KMS-11 (cell line): ENCODE measurements at regions not wholly inside any gene's neighbourhood (a gene's known extent, or its start where the extent isn't known, plus 50 kb on each side); places are given as distances from the start of the nearest gene placed in this dataset.

Source experiments
- H2AFZ ChIP-seq: fragments of 200-600 bp; sonication (generic); 2 replicates; pipeline ENCODE4 v1.6.1; 2016; ENCODE audit warnings: antibody characterized with exemption, mixed run types, low read depth
- H3K27ac ChIP-seq: fragments of 200-600 bp; sonication (generic); 2 replicates; pipeline ENCODE4 v1.6.1; 2016; ENCODE audit warnings: mild to moderate bottlenecking, mixed run types
- H3K27me3 ChIP-seq: fragments of 200-600 bp; sonication (generic); 2 replicates; pipeline ENCODE4 v1.6.1; 2017; ENCODE audit warnings: mild to moderate bottlenecking, low read depth, mixed run types, moderate library complexity; ENCODE audit not compliant: insufficient read depth
- H3K36me3 ChIP-seq: fragments of 200-600 bp; sonication (generic); 2 replicates; pipeline ENCODE4 v1.6.1; 2017; ENCODE audit warnings: mild to moderate bottlenecking, mixed run types; ENCODE audit not compliant: insufficient read depth
- H3K4me1 ChIP-seq: fragments of 200-600 bp; sonication (generic); 2 replicates; pipeline ENCODE4 v1.6.1; 2016; ENCODE audit warnings: mild to moderate bottlenecking, low read depth, mixed run types; ENCODE audit not compliant: poor library complexity, severe bottlenecking
- H3K4me2 ChIP-seq: fragments of 200-600 bp; sonication (generic); 2 replicates; pipeline ENCODE4 v1.7.0; 2016; ENCODE audit warnings: mild to moderate bottlenecking, mixed run types
- H3K4me3 ChIP-seq: fragments of 200-600 bp; sonication (generic); IDR thresholded peaks from 2 replicates; pipeline ENCODE4 v1.6.1; 2017; ENCODE audit warnings: low read depth, low read length, mixed read lengths; ENCODE audit not compliant: insufficient read depth
- H3K79me2 ChIP-seq: fragments of 200-600 bp; sonication (generic); 2 replicates; pipeline ENCODE4 v1.6.1; 2016; ENCODE audit warnings: low read depth, mixed run types; ENCODE audit not compliant: insufficient read depth
- H3K9ac ChIP-seq: fragments of 200-600 bp; sonication (generic); 2 replicates; pipeline ENCODE4 v1.6.1; 2016; ENCODE audit warnings: mild to moderate bottlenecking, mixed run types
- H4K20me1 ChIP-seq: fragments of 200-600 bp; sonication (generic); 2 replicates; pipeline ENCODE4 v1.6.1; 2016; ENCODE audit warnings: mild to moderate bottlenecking, mixed run types; ENCODE audit not compliant: insufficient read depth
- TF ChIP-seq, protein P1 (sequence below): fragments of 200-600 bp; sonication (generic); conservative IDR thresholded peaks from 2 replicates; pipeline ENCODE4 v1.6.1; 2017; ENCODE audit warnings: low read depth, mild to moderate bottlenecking, antibody characterized with exemption, low read length, moderate library complexity, mixed read lengths

DNA sequence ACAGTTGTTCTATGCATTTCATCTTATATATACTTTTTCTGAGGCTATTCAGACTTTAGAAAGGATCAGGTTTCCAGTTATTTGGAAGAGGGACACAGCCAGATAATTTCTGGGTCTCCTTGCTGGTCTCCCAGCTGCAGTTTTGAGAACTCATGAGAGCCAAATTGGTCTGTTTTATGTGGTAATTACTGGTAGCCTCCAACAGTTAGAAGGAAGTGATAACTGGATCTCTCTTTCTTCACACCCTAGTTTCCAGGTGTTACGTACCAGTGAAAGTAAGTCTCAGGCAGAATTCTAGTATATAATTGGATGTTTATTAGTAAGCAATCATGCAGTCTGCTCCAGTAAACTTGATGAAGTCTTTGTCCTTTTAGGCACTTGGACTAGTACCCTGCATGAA, 63.2 kb upstream of the RPS23 start:
- TF ChIP-seq, protein P1, sequence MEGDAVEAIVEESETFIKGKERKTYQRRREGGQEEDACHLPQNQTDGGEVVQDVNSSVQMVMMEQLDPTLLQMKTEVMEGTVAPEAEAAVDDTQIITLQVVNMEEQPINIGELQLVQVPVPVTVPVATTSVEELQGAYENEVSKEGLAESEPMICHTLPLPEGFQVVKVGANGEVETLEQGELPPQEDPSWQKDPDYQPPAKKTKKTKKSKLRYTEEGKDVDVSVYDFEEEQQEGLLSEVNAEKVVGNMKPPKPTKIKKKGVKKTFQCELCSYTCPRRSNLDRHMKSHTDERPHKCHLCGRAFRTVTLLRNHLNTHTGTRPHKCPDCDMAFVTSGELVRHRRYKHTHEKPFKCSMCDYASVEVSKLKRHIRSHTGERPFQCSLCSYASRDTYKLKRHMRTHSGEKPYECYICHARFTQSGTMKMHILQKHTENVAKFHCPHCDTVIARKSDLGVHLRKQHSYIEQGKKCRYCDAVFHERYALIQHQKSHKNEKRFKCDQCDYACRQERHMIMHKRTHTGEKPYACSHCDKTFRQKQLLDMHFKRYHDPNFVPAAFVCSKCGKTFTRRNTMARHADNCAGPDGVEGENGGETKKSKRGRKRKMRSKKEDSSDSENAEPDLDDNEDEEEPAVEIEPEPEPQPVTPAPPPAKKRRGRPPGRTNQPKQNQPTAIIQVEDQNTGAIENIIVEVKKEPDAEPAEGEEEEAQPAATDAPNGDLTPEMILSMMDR: no peak
- Histone ChIP-seq H3K27ac (no peak overlapping the region), H2AFZ (no peak overlapping the region)

DNA sequence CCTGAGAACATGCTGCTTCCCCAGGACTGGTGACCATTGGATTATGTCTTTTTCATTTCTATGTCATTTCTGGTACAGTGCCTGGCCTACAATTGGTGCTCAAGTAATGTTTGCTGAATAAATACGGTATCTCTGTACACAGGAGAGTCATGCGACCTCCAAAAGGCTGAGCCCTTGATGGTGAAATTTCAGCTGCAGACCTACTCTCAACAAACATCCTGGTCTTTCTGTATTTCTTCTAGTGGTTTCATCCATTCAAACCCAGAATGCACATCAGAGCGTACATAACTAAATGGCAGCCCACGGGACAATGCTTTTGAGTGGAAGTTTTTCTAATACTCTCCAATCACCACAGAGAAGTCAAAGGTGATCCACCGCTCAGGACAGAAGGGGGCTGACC, 62.6 kb upstream of the RPS23 start:
- H3K79me2 ChIP-seq: no peaks in the 10 kb centered on the region

More for the DNA sequence above, 63.2 kb upstream of the RPS23 start:
- Histone ChIP-seq H3K9ac (no peak overlapping the region), H3K4me3 (no peak overlapping the region), H3K36me3 (no peaks in the 10 kb centered on the region), H3K4me1 (no peaks in the 10 kb centered on the region), H3K79me2 (no peaks in the 10 kb centered on the region), H4K20me1 (no peaks in the 10 kb centered on the region; the same call in 1 of the 2 replicates), H3K4me2 (no peak overlapping the region), H3K27me3 (no peaks in the 10 kb centered on the region)

DNA sequence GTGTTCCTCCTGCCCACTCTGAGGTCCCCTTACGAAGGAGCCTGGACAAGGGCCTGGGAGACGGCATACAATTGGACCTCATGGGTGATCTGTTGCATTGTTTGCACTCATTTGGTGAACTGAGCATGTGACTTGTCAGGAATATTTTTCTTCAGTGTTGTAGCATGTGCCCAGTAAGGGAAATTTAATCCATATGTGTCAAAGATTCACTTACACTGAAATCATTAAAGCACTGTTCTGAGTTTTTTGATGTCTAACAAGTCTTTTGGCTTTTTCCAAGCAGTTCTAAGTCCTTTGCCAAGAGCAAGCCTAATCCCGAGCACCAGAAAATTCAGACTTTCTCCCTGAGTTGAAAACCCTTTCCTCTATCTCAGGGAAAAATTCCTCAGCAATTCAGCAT, 61.6 kb upstream of the RPS23 start:
- Histone ChIP-seq H3K27me3 (no peaks in the 10 kb centered on the region), H3K27ac (no peak overlapping the region), H3K4me3 (no peak overlapping the region)

More for the DNA sequence above, 62.6 kb upstream of the RPS23 start:
- Histone ChIP-seq H3K4me3 (no peak overlapping the region), H3K4me1 (no peaks in the 10 kb centered on the region), H2AFZ (no peak overlapping the region), H3K27me3 (no peaks in the 10 kb centered on the region), H3K9ac (no peak overlapping the region), H3K4me2 (no peak overlapping the region), H3K36me3 (no peaks in the 10 kb centered on the region), H3K27ac (no peak overlapping the region), H4K20me1 (no peaks in the 10 kb centered on the region; the same call in 1 of the 2 replicates)
- TF ChIP-seq, protein P1: no peak

DNA sequence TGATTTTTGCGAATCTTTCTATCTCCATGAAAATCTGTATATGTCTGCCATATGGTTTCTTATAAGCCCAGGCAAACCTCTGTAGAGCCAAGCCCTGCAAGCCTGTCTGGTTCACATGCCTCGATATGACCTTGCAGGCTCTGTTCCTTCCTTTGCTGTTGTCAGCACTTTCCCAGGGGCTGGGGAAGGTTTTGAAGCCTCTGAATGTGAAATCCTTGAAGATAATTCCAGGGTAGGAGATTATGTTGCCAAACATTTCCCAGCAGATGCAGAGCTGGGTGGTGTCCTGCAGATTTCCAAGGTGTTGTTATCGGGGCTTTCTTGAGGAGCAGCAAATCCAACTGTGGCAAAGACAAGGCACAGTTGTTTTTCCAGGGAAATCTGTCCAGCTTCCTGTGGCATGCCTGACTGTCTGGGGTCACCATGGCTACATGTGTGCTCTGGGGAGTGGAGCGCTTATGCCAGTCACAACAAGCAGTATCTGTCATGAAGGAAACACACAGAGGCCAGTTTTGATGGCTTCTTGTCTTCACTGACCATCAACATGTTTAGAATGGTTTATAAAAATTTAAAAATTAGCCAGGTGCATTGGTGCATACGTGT, 60.7 kb upstream of the RPS23 start:
- Histone ChIP-seq H3K27ac (no peak overlapping the region), H3K9ac (no peak overlapping the region), H3K27me3 (no peaks in the 10 kb centered on the region), H3K4me2 (no peak overlapping the region), H4K20me1 (no peaks in the 10 kb centered on the region; the same call in 1 of the 2 replicates), H3K4me3 (no peak overlapping the region), H2AFZ (no peak overlapping the region), H3K79me2 (no peaks in the 10 kb centered on the region), H3K4me1 (no peaks in the 10 kb centered on the region), H3K36me3 (no peaks in the 10 kb centered on the region)
- TF ChIP-seq, protein P1: no peak

More for the DNA sequence above, 61.6 kb upstream of the RPS23 start:
- Histone ChIP-seq H2AFZ (no peak overlapping the region), H3K9ac (no peak overlapping the region), H3K36me3 (no peaks in the 10 kb centered on the region), H3K79me2 (no peaks in the 10 kb centered on the region), H3K4me1 (no peaks in the 10 kb centered on the region), H4K20me1 (no peaks in the 10 kb centered on the region; the same call in 1 of the 2 replicates), H3K4me2 (no peak overlapping the region)
- TF ChIP-seq, protein P1: no peak
